GM10248 (cell line): ENCODE measurements at regions not wholly inside any gene's neighbourhood (a gene's known extent, or its start where the extent isn't known, plus 50 kb on each side); places are given as distances from the start of the nearest gene placed in this dataset.

ENCODE experiments used
- CTCF ChIA-PET: fragments of 300-600 bp; sonication (Branson Sonifier 250); formaldehyde crosslinking; extraction: SDS; loops from one replicate; lab custom pipeline; 2021; ENCODE audit warnings: antibody characterized with exemption; lab: Yijun Ruan, JAX
- POLR2A ChIA-PET: fragments of 350-650 bp; sonication (Branson Sonifier 250); formaldehyde crosslinking; extraction: SDS; loops from one replicate; lab custom pipeline; 2020; ENCODE audit warnings: antibody characterized with exemption; lab: Yijun Ruan, JAX
- DNase-seq: peaks from one replicate; pipeline ENCODE4 v3.0.0; 2012; ENCODE audit errors: extremely low spot score
- CTCF ChIP-seq: IDR thresholded peaks from 2 replicates; pipeline ENCODE4 v1.5.1; 2012; ENCODE audit warnings: mild to moderate bottlenecking, low read depth; ENCODE audit errors: extremely low read depth, missing control alignments, control extremely low read depth

GRCh38 chr21:35479529-35479928 lies 430.4 kb upstream of the RUNX1 start:
- ChIA-PET CTCF (interaction anchor here (1.4 kb wide), 1 partner anchor 12 kb away, joined by 3 read pairs; no protein-coding TSS in a partner anchor), POLR2A (interaction anchor here (0.6 kb wide), 1 partner anchor 11 kb away, joined by 5 read pairs; no protein-coding TSS in a partner anchor)
- DNase-seq: no peak
- no peak for TF ChIP-seq CTCF

- DNase-seq: no peak
- no peak for TF ChIP-seq CTCF
- CTCF ChIA-PET: interaction anchor here (1.4 kb wide), 1 partner anchor 11 kb away, joined by 3 read pairs; no protein-coding TSS in a partner anchor
- POLR2A ChIA-PET: no interaction called here
Measured at GRCh38 chr21:35479065-35479448, 430.0 kb upstream of the RUNX1 start.

- no peak for TF ChIP-seq CTCF
- ChIA-PET CTCF (interaction anchor here (1.1 to 2.3 kb wide), 2 partner anchors 10 to 733 kb away, joined by 3 to 7 read pairs; no protein-coding TSS in a partner anchor), POLR2A (no interaction called here)
- DNase-seq: no peak
Measured at GRCh38 chr21:35478161-35479064, 429.3 kb upstream of the RUNX1 start.

- DNase-seq: no peak
- POLR2A ChIA-PET: no interaction called here
- CTCF ChIA-PET: interaction anchor here (1.1 to 2.3 kb wide), 2 partner anchors 9 to 732 kb away, joined by 3 to 7 read pairs; no protein-coding TSS in a partner anchor
- no peak for TF ChIP-seq CTCF
Measured at GRCh38 chr21:35477622-35478021, 428.5 kb upstream of the RUNX1 start.

- CTCF ChIA-PET: interaction anchor here (1.1 to 2.3 kb wide), 2 partner anchors 9 to 731 kb away, joined by 3 to 7 read pairs; no protein-coding TSS in a partner anchor
- no peak for TF ChIP-seq CTCF
- POLR2A ChIA-PET: no interaction called here
- DNase-seq: no peak
Measured at GRCh38 chr21:35476621-35477395, 427.7 kb upstream of the RUNX1 start.

GRCh38 chr21:35475762-35476161 lies 426.7 kb upstream of the RUNX1 start:
- ChIA-PET POLR2A (no interaction called here), CTCF (interaction anchor here (1.0 kb wide), 1 partner anchor 14 kb away, joined by 3 read pairs; no protein-coding TSS in a partner anchor)
- no peak for DNase-seq
- no peak for TF ChIP-seq CTCF
